ENCODE measurements at regions not wholly inside any gene's neighbourhood (a gene's known extent, or its start where the extent isn't known, plus 50 kb on each side); places are given as distances from the start of the nearest gene placed in this dataset.

- TF ChIP-seq ZNF784 (CRISPR knock-in tag; IDR thresholded peaks at IDR 0.05; ENCODE audit: borderline replicate concordance), result no peak
- TF ChIP-seq ZNF580 (CRISPR knock-in tag; IDR thresholded peaks at IDR 0.05; ENCODE audit: borderline replicate concordance, low read depth), result peak; percentile 85; the same call in 1 of the 2 replicates
- peak; percentile 59 for TF ChIP-seq ZGPAT (CRISPR knock-in tag; IDR thresholded peaks at IDR 0.05)
- peak; percentile 63 for TF ChIP-seq ZMYM4 (CRISPR knock-in tag; IDR thresholded peaks at IDR 0.05)
- TF ChIP-seq ZNF274 (CRISPR knock-in tag; IDR thresholded peaks at IDR 0.05), result no peak
- 0 out of 2 replicates have a peak, but pooled peaks have one; percentile 41 for TF ChIP-seq NR2C2 (CRISPR knock-in tag; IDR thresholded peaks at IDR 0.05; ENCODE audit: borderline replicate concordance)
- peak; percentile 77 for TF ChIP-seq PHF21A (CRISPR knock-in tag; IDR thresholded peaks at IDR 0.05)
- no peak for TF ChIP-seq ZNF317 (CRISPR knock-in tag; IDR thresholded peaks at IDR 0.05)
- peak; percentile 87 for TF ChIP-seq ISL2 (CRISPR knock-in tag; IDR thresholded peaks at IDR 0.05)
- TF ChIP-seq ZNF431 (CRISPR knock-in tag; IDR thresholded peaks at IDR 0.05; ENCODE audit: borderline replicate concordance, low read depth), result no peak; the same call in 1 of the 2 replicates
- no peak for TF ChIP-seq AGO2 (optimal IDR thresholded peaks at IDR 0.05; ENCODE audit: low read depth, low read length)
- no peak for TF ChIP-seq MAF1 (CRISPR knock-in tag; IDR thresholded peaks at IDR 0.05; ENCODE audit: borderline replicate concordance)
- TF ChIP-seq TBX2 (CRISPR knock-in tag; IDR thresholded peaks at IDR 0.05; ENCODE audit: borderline replicate concordance), result peak; percentile 76
- TF ChIP-seq NR2F6 (IDR thresholded peaks at IDR 0.05), result no peak; the same call in 1 of the 2 replicates
- TF ChIP-seq NR2F6 (CRISPR knock-in tag; IDR thresholded peaks at IDR 0.05), result peak; percentile 68
- TF ChIP-seq GABPB1 (CRISPR knock-in tag; IDR thresholded peaks at IDR 0.05), result peak; percentile 29; the same call in 1 of the 2 replicates
- TF ChIP-seq MATR3 (CRISPR knock-in tag; IDR thresholded peaks at IDR 0.05), result no peak
- TF ChIP-seq FOXM1 (CRISPR knock-in tag; IDR thresholded peaks at IDR 0.05), result no peak
- no peak for TF ChIP-seq NR0B2 (CRISPR knock-in tag; IDR thresholded peaks at IDR 0.05)
- TF ChIP-seq ZNF75D (CRISPR knock-in tag; IDR thresholded peaks at IDR 0.05; ENCODE audit: borderline replicate concordance), result no peak
- no peak; the same call in 1 of the 2 replicates for TF ChIP-seq ZNF644 (CRISPR knock-in tag; IDR thresholded peaks at IDR 0.05; ENCODE audit: low read depth)
- no peak for TF ChIP-seq ZMYM2 (CRISPR knock-in tag; IDR thresholded peaks at IDR 0.05)
- TF ChIP-seq MED1 (CRISPR knock-in tag; IDR thresholded peaks at IDR 0.05), result peak; percentile 83
- peak; percentile 64; the same call in 1 of the 2 replicates for TF ChIP-seq ZNF280D (CRISPR knock-in tag; IDR thresholded peaks at IDR 0.05)
- TF ChIP-seq RFXAP (CRISPR knock-in tag; IDR thresholded peaks at IDR 0.05; ENCODE audit: borderline replicate concordance), result 0 out of 2 replicates have a peak, but pooled peaks have one; percentile 58
Observed at GRCh38 chr6:87772597-87773530, 70.8 kb upstream of the AKIRIN2 start (continued).
